HG03469 (cell line): ENCODE measurements at regions not wholly inside any gene's neighbourhood (a gene's known extent, or its start where the extent isn't known, plus 50 kb on each side); places are given as distances from the start of the nearest gene placed in this dataset.
A peak's percentile ranks its signal among the peaks of the same experiment; 100 is the strongest.
"Not testable (repeated sequence)": the region's sequence is repeated elsewhere in the genome, so short reads cannot be mapped to it uniquely, and the experiment has no call there.

Experiments used
- ATAC-seq: cut with Tn5 transposase; IDR thresholded peaks from one replicate; pipeline ENCODE4 v1.9.1; 2021; ENCODE audit warnings: mild to moderate bottlenecking, moderate library complexity, moderate number of reproducible peaks; ENCODE audit not compliant: unreplicated experiment

DNA sequence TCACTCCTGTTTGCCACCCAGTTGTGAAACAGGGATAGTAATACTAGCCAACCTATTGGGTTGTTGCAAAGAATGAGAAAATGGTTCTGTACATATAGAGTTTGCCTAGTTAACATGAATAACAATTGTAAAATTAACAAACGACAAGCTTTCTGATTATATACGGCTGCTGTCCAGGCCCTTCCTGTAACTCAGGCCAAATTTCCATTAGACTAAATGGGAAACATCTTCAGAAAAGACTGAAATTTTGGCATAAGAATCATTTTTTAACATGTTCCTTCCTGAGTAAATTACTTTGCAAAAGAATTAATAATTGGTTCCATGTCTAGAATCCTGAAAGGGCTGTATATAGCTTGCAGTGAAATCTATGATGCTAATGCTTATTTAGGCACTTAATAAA lies 117.7 kb upstream of the SATB2 start:
- ATAC-seq = no peak

DNA sequence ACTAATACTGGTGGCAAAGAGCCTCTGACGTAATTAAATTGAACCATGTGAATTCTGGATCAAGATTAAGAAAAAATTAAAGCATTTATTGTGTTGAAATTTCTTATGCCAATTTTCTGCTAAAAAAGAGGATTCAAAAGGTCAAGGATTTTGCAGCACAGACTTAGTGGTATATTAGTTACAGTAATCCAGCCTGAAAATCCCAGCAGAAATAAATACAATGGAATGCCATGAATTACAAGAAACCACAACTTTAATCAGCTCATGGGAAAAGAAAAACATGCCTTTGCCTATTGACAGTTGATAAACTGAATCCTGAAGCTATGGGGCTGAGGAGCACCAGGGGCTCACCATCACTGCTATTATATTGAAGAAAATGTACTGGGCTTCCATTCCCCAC lies 114.8 kb upstream of the SATB2 start:
- ATAC-seq = no peak

DNA sequence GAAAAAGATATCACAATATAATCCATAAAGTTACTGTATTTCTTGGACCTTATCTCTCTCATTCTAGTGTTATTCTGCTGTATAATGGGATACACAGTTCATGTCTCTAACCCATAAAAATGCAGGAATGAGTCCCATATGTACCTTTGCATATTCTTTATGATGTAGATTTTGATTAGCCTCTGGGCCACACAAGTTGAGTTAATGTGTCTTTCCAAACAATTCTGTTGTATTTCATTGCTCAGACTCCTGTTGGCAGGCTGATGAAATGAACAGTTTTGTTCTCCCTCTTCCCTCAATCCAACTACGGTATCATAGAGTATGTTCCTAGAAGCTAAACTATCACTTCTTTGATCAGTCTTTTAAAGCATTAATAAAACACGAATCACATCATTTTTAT lies 113.2 kb upstream of the SATB2 start:
- no peak for ATAC-seq

DNA sequence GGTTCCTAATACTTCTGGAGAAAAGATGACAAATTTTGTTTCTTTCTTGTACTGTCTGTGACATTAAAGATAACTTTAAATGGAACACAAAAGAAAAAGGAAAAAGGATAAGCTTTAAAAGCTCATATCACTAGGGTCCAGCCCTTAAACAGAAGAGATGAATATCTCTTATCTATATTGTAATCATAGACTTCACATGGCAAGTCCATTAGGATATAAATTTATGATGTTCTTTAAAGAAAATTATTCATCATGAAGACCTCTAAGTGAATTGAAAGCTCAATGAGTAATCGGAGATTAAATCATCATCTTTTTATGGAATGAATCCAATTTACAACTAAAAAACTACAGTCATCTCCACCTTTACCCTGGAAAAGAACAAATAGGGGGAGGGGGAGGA lies 111.6 kb upstream of the SATB2 start:
- ATAC-seq = no peak

DNA sequence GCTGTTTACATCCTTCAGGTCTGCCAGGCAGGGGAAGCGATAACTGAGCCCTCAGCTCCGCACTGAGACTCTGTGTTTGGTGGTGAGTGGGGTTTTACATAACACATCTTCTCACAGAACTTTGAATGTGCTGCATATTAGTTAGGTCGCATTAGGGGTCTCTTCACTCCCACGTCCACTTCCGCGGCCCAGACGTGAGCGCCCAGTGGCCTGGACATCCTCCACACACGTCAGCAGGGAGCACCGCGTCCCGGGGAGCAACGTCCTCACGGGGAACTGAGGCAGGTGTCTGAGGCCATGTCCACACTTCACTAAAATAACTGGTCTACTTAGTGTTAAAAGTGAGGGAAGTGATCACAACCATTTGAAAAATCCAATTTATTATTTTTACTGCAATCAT lies 100.4 kb upstream of the SATB2 start:
- no peak for ATAC-seq

DNA sequence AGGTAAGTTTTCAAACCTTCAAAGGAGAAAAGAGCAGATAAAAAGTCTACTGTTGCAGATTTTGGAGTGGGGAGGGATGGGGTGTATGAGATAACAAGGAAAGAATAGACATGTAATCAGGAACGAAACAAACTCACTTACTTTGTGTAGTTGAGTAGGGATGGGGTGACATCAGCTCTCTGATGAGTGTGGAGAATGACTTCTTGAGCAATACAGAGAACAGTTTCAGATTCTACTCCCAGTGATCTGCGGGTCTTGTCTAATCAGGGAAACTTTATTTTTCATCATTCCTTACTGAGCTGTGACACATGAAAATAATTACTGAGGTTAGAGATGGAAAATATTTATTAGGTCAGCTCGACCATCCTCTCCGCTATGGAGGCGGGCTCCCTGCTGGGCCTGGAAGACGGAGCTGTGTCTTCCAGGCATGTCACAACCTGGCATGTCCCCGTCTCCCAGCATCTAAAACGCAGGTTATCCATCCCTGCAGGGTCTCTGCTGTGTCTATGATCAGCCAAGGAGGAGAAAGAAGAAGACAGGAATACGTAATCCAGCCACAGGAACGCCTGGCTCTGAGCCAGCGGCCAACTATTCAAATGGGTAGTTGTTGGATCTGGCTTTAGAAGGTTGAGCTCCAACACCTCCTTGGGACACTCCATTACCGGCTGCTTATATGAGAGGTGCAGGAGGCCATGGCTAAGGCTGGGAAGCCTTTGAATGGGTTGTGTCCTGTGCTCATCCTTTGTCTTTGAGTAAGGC lies 99.0 kb upstream of the SATB2 start:
- no peak for ATAC-seq

DNA sequence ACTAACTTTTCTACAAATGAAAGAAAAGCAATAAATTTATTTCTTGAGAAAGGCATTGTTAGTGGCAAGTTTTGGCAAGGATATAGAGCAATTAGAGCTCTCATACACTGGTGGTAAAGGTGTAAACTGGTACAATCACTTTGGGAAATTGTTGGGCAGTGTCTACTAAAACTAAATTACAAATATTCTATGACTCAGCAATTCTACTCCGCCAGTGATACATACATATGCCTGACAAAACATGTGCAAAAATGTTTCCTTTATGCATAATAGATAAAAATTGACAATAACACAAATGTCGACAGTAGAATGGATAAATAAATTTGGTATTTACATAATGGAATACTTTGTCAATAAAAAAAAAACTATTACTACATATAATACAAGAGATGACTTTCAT lies 96.3 kb upstream of the SATB2 start:
- ATAC-seq = no peak

DNA sequence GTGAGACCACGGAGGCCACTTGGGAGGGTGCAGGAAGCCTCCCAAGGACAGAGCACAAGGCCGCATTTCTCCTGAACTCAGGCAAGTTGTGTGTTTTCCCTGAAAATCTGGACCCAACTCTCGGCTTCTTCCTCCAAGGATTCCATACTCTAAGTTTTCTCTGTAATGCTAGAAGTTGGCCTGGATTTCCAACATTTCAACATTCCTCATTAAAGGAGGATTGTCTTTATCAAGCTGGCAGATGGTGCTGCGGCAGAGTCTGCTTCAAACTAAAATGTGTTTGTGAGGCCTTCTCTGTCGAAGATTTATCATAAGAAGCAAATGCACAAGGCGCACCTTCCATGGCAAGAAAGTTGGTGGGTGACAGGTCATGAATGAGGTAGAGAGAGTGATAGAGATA lies 94.4 kb upstream of the SATB2 start:
- ATAC-seq = no peak

DNA sequence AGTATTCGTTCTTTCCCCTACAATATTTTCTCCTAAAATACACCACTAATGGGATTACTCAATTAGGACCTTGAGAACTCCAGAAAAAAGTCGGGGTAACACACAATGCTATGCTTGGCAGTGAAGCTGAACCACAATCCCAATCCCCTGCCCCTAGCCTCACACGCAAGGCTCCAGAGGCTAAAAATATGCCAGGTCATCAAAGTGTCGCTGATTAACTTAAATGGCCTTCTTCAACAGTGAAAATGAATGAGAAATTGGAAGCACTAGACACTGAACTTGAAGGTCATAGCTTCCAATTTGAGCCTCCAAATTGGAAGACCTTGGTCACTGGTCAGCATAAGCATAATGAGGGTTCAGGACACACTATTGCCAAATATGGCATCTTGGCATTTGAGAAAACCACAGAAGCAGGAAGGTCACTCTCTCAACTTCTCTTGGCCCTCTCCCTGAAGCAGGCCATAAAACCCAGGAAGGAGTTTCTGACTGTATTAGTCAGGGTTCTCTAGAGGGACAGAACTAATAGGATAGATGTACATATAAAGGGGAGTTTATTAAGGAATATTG lies 86.0 kb upstream of the SATB2 start:
- no peak for ATAC-seq

DNA sequence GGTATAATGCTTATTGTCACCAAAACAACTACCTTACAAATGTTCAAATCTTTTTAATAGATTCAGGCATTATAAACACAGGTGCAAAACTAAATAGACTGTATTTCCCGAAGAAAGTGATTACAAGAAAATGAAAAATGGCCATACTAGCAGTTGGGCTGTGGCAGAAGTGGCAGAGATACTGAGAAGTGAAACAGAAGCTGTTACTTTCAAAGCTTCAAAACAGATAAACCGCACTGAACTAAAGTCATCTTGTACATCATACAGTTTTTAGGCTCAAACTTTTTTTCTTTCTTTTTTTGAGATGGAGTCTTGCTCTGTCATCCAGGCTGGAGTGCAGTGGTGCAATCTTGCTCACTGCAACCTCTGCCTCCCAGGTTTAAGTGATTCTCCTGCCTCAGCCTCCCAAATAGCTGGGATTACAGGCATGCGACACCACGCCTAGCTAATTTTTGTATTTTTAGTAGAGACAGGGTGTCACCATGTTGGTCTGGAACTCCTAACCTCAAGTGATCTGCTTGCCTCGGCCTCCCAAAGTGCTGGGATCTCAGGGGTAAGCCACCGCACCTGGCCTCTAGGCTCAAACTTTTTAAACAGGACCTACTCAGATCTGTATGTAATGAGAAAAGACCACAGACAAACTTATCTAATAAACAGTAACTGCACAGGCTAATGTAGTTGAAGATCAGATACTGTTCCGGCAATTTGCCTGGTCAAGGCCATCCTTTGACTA lies 77.9 kb upstream of the SATB2 start:
- no peak for ATAC-seq

DNA sequence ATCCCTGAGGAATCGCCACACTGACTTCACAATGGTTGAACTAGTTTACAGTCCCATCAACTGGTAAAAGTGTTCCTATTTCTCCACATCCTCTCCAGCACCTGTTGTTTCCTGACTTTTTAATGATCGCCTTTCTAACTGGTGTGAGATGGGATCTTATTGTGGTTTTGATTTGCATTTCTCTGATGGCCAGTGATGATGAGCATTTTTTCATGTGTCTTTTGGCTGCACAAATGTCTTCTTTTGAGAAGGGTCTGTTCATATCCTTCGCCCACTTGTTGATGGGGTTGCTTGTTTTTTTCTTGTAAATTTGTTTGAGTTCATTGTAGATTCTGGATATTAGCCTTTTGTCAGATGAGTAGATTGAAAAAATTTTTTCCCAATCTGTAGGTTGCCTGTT lies 76.1 kb upstream of the SATB2 start:
- ATAC-seq = not testable (repeated sequence)

DNA sequence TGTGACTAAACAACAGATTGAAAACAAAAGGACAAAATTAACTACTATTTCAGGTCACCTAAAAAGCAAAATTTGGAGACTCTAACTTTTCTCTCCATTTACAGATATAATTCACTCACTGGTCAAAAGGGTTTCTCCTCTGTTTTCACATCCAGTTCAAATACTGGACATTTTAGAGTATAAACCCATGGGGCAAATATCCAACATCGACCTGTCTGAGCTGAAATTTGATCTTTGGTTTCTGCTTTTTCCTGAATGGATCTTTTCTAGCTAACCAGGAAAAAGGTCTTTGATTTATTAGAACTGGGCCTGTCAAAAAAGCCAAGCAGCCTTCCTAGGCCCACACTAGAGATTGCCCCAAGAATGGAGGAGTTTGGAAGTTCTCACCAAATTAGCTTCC lies 69.3 kb upstream of the SATB2 start:
- ATAC-seq = no peak

DNA sequence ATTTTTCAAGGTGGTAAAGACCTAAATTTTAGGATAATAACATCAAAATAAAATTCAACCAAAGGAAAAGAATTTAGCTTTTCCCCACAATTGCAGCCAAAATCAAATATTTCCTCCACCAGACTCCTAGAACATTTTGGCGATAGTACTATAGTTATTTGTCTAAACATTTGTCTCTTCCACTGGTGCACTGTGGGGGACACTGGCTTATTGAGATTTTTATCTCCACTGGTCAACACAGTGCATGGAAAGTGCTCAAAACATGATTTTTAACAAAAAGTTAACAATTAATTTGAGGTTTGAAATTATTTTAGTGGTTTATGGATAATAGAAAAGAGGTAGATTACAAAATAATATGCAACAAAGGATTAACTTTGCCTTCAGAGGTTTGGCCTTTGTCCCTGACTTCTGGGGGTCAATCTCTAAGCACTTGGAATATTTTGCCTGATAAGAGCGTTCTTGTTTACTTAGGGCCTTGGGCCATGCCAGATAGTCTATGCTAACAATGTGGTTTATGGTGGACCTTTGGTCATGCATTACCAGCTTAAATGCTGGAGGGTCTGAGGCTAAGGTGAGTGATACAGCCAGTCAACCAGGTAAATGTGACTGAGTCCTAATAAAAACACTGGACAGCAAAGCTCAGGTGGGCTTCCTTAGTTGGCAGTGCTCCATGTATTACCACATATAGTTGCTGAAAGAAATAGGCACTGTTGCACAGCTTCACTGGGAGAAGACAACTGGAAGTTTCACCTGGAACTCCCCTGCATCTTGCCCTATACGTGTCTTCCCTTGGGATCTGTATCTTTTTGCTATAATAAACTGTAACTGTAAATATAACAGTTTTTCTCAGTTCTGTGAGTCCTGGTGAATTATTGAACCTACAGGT lies 67.2 kb upstream of the SATB2 start:
- no peak for ATAC-seq

DNA sequence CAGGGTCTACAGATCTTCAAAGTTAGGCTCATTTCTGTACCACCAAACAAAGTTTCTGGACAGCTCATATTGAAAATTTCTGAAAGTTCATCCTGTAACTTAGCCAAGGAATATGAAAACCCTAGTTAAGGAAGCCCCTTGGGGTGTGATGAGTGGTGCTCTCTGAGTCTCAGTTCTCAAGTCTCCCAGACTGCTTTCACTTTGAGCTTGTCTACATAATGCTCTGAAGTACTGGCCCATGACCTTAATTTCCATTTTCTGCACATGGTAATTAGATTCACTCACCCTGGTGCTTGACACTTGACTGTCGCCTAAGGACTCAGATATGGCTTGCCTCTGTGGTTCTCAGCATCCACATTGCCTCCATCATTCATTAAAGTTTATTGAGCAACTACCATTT lies 51.7 kb upstream of the SATB2 start:
- ATAC-seq = peak; percentile 84
